Smooth muscle cell of the brain vasculature (primary cell): ENCODE measurements at regions not wholly inside any gene's neighbourhood (a gene's known extent, or its start where the extent isn't known, plus 50 kb on each side); places are given as distances from the start of the nearest gene placed in this dataset.
"Not testable (repeated sequence)": the region's sequence is repeated elsewhere in the genome, so short reads cannot be mapped to it uniquely, and the experiment has no call there.

ENCODE experiments used
- DNase-seq: peaks from one replicate; pipeline ENCODE4 v3.0.0-alpha.2; 2012; ENCODE audit warnings: low read depth, low spot score

- DNase-seq, result no peak
Measured at GRCh38 chr1:199411506-199411905, 616.0 kb upstream of the NR5A2 start.

- no peak for DNase-seq
Measured at GRCh38 chr1:199422206-199422605, 605.3 kb upstream of the NR5A2 start.

- no peak for DNase-seq
Measured at GRCh38 chr1:199447906-199448305, 579.6 kb upstream of the NR5A2 start.

GRCh38 chr1:199448646-199449045 lies 578.9 kb upstream of the NR5A2 start:
- no peak for DNase-seq

- no peak for DNase-seq
Measured at GRCh38 chr1:199449221-199449620, 578.3 kb upstream of the NR5A2 start.

- DNase-seq, result no peak
Measured at GRCh38 chr1:199449681-199450080, 577.8 kb upstream of the NR5A2 start.

GRCh38 chr1:199452627-199453026 lies 574.9 kb upstream of the NR5A2 start:
- no peak for DNase-seq

GRCh38 chr1:199453723-199454122 lies 573.8 kb upstream of the NR5A2 start:
- no peak for DNase-seq

GRCh38 chr1:199460933-199461332 lies 566.6 kb upstream of the NR5A2 start:
- no peak for DNase-seq

GRCh38 chr1:199463521-199464127 lies 563.9 kb upstream of the NR5A2 start:
- DNase-seq, result peak; percentile 15

GRCh38 chr1:199466961-199467360 lies 560.5 kb upstream of the NR5A2 start:
- DNase-seq, result no peak

- DNase-seq, result no peak
Measured at GRCh38 chr1:199472018-199472417, 555.5 kb upstream of the NR5A2 start.

GRCh38 chr1:199472978-199473377 lies 554.5 kb upstream of the NR5A2 start:
- no peak for DNase-seq

GRCh38 chr1:199474738-199475137 lies 552.8 kb upstream of the NR5A2 start:
- no peak for DNase-seq

GRCh38 chr1:199482426-199482825 lies 545.1 kb upstream of the NR5A2 start:
- no peak for DNase-seq

- DNase-seq, result no peak
Measured at GRCh38 chr1:199489594-199489993, 537.9 kb upstream of the NR5A2 start.

GRCh38 chr1:199490769-199491527 lies 536.6 kb upstream of the NR5A2 start:
- peak; percentile 32 for DNase-seq

GRCh38 chr1:199495432-199495831 lies 532.1 kb upstream of the NR5A2 start:
- no peak for DNase-seq

- not testable (repeated sequence) for DNase-seq
Measured at GRCh38 chr1:199498802-199499201, 528.7 kb upstream of the NR5A2 start.

- no peak for DNase-seq
Measured at GRCh38 chr1:199508072-199508471, 519.4 kb upstream of the NR5A2 start.

- no peak for DNase-seq
Measured at GRCh38 chr1:199508653-199509052, 518.9 kb upstream of the NR5A2 start.

GRCh38 chr1:199509456-199509855 lies 518.1 kb upstream of the NR5A2 start:
- DNase-seq, result no peak

GRCh38 chr1:199510314-199510713 lies 517.2 kb upstream of the NR5A2 start:
- DNase-seq, result no peak
